IPS DF 19.7 (cell line): ENCODE measurements at regions not wholly inside any gene's neighbourhood (a gene's known extent, or its start where the extent isn't known, plus 50 kb on each side); places are given as distances from the start of the nearest gene placed in this dataset.

ENCODE experiments used
- DNase-seq: peaks from one replicate; pipeline ENCODE4 v3.0.0-alpha.2; 2013; ENCODE audit warnings: low read depth, low spot score

DNA sequence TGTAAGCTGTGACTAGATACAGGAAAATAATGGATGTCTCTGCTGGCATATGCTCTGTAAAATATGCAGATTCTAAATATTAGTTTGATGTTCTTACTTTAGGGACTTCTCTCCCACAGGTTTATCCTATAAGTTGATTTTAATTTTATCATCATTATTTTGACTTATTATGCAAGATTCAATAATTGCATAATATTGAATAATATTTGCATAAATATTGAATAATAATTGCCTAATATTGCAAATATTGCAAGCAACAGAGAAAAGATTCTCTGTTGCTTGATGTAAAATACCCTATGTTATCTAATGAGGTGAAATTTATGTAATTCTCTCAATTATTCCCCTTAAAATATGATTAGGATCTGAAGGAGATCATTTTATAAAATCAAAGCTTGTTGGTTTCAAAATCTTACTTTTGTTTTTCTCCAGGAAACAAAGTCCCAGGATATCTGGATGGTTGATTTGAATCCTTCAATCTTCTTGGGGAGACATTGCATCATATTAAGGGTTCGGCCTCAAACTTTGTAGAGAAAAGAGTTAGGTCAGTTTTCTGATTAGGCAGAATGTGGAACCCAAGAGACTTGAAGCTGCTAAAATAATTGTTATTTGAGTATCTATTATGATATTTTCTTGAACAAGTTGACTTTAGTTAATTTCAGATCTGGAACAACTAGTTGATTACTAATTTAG lies 92.8 kb upstream of the MTPN start:
- no peak for DNase-seq

DNA sequence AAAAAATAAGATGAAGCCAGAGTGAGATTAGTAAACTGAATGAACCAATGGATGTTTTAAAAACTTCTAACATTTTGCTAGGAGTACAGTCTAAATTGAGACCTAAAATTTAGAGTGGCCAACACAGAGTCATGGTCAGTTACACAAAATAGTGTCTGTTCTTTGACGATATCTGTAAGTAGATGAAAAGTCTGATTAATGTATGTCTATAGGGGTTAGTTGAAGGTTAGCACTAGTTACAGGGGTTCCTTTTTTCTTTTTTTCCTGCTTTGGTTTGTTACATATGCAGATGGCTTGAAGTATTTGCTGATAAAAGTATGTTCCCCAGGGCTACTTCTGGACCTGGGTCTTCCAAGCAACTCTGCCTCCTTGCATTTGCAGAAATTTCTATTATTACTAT lies 90.1 kb upstream of the MTPN start:
- DNase-seq: no peak

DNA sequence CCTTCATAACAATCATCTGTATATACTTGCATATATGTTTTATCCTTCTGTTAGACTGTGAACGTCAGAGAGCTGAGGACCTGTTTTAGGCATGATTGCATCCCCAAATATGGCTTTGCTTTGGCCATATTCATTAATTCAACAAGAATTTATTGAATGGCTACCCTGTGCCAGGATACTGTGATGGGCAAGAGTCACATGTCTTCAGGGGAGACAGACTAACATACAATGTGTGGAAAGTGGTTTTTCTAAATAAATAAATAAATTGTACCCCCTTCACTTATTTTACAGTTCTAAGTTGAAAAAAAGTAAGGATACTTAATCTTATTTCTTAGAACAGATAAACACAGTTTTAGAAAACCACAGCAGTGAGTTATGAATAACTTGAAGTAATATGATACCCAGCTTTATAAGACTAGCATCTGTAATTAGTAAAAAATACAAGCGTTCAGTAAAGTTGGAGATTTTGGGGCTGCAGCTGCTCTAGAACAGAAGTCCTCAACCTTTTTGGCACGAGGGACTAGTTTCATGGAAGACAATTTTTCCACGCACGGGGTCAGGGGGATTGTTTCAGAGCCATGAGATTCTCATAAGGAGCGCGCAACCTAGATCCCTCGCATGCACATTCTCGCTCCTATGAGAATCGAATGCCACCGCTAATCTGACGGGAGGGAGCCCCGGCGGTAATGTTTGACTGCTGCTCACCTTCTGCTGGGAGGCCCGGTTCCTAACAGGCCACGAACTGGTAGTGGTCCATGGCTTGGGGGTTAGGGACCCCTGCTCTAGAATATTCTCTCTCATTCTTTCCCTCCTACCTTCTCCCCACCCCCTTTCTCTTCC lies 89.4 kb upstream of the MTPN start:
- DNase-seq: no peak

DNA sequence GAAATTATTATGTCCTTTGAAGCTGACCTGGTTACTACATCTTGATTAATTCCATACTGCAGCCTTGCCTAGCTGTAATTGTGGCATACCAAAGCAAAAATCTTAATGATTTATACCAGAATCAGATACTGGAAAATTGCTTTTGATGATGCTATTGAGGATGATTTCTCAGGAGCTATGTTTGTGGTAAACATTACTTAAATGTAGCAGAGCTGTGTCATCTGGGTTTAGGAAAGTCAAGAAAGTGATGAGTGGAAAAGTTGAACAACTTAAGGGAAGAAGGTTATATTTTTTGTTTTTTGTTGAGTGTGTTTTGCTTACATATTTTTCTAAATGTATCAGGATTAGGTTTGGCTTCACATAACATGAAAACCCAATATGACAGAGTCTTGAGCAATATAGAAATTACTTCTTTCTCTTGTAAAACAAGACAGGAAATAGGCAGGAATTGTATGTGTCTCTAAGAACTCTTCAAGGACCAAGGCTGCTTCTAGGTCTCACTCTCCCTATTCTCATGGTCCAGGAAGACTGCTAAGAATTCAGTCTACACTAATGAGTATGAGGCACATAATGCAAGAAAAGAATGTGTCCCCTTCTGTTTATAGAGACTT lies 87.6 kb upstream of the MTPN start:
- no peak for DNase-seq

DNA sequence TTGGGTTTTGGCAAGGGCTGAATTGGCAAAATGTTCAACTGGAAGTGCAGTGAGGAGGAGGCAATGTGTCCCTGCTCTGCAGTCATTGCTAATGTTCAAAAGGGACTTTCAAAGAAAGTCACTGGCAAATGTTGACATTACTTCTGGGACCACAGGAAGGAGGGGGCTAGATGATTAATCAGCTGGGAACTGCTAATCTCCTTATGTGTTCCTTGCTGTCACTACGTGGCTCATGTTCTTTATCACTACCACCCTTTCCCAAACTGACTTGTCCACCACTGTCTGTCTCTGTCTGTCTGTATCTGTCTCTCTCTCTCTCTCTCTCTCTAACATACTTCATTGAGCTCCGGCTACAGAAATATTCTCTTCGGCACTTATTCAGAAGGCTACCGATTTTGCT lies 86.9 kb upstream of the MTPN start:
- no peak for DNase-seq

DNA sequence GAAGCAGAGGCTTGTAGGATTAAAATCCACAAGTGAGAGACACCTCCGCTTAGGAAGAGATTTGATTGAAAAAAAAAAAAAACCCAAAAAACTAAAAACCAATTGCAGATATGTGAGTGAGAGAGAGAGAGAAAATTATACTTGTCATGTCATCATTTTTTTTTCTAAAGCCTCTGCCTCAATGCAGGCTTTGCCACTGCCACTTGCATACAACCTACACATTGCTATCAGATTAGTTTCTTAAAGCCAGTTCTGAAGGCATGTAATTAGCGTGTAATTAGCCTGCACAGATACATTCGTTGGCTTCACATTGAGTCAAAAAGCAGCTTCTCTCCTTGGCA lies 86.1 kb upstream of the MTPN start:
- no peak for DNase-seq

DNA sequence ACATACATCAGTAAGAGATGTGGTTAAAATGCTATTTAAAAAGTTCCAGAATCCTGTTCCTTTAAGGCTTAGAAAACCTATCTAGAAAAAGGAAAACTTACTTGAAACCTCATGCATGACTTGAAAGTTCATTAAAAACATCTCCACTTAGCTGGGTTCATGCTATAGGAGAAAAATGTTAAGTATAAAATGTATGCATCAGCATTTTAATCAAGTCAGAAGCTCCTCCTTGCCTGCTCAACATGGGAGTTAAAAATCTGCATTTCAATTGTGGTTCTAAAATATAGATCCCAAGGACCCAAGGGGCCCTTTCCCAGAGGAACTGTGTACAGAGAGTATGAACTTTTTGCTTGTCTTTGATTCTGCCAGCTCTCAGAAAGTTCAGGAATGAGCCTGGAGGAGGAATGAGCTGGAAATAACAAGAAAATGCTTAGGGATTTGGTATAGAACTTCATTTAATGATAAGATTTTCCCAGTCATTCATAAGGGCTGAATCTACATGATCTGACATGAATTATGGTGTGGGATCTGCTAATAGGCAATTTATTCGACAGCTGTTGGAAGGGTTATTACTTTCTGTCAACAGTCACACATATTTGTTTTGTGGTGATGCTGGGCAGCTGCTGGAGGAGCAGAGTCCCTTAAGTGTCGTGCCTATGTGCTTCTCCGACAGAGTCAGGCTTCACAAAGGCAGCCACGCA lies 85.6 kb upstream of the MTPN start:
- no peak for DNase-seq

DNA sequence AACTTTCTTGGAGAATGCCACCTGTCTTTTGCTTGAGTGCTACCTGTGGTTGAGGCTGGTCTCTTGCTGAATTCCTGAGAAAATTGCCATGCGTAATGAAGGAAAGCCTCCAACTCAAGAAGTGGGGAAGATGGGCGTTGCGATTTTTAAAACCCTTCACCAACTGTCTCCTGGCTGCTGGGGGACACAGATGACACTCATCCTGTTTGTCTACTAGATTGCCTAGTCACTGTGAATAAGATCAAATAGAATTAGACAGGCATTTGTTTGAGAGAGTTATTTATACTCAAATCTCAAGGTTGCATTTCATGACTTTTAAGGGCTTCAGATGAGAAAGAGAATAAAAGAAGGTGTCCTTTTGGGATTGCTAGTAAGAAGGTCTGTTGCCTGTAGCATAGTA lies 84.3 kb upstream of the MTPN start:
- DNase-seq: no peak

DNA sequence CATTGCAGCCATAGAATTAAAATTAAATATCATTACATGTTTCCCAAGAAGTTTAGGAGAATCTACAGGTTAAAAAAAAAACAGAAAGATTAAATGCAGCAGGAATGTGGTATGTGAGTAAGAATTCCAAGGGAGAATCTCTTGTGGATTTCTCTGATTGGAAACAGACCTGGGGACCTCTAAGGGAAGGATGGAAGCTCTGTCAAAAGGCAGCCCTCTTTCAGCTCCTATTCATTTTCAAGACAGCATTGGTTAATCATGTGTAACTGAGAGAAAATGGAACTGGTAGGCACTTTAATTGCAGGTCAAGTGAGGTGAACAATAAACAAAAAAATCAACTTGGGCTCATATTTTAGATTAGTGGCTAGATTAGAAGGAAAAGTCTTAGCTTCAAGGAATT lies 81.4 kb upstream of the MTPN start:
- DNase-seq: no peak

DNA sequence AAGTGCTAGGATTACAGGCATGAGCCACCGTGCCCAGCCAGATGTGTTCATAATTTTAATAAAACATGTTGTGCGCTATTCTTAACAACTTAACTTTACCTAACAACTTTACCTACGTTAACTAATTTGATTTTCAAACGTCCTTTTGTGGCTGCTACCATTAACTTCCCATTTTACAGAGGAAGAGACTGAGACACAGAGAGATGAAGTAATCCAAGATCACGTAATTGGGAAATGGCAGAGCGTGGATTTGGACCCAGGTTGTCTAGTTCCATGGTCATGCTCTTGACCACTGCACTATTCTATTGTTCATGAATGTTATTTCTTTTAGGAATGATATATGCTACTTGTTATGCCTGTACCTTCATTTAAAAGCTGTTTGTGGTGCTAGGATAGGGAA lies 80.3 kb upstream of the MTPN start:
- DNase-seq: no peak

DNA sequence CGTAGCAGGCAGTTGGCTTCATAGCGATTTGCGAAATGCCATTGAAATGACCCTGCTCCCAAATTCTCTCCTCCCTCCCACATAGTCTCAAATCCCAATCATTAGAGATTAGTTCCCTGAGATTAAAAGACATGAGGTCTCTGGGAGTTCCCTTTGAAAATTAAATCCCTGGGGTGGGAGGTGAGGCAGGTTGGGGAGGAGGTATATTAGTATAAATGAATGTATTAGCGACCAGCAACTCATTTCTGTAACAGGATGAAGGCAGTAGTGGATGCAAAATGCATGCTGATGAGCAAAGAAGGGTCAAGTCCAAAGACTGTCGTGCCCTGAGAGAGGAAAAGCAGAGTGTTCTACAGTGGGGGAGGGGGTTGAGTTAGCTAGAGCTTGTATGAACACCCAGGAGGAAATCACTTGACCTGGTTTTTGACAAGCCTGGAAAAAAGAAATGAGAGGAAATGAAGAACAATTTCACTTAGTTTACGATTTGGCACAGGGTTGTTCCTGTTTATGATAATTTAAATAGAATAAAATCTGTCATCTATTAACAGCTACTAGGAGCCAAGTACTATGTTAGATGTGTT lies 79.6 kb upstream of the MTPN start:
- DNase-seq: no peak

DNA sequence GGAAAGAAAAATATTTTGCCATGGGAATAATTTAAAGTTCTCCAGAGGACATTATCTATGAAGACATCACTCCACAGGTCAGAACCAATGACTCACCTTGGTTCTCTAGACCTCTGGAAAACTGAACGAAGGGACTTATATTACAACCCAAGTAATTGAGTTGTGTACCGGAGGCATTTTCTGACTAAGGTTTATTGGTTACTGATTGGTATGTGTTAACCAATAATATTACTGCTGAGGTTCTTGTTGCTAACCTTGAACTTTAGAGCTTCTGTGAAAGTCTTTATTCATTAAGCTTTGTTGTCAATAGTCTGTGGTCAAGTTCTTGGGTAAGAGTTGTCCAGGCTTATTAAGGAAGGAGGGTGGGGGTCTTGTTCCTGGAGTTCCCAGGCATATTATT lies 78.1 kb upstream of the MTPN start:
- no peak for DNase-seq

DNA sequence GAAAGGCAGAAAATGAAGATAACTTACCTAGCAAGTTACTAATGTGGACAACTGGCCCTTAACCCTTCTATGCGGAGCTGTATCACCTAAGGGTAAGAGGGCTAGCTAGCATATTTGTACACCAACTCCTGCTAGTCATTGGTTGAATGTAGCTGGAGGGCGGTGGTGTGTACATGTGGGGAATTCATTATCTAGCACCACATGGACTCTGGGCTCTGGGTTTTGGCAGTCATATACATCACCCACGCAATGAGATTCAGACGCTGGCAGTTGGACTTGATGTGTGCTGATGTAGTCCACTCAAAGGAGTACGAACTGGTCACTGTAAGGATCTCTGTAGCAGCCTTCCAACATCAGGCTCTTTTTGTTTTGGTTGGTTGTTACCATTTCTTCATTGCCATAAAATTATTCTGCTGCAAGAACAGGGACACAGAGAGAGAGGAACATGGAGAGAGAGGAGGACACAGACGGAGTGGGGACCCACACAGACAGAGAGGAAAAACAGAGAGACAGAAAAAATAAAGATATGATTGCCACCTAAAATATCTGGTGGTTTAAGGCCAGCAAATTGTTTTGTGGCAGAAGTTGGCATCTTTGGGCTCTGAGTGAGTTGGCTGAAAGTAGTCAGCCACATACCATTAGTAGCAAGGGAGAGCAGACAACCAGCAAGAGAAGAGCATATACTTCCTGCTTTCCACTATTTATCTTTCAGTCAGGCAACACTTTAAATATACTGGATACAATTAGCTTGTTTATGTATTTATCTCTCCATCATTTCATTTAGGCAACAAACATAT lies 76.7 kb upstream of the MTPN start:
- no peak for DNase-seq

DNA sequence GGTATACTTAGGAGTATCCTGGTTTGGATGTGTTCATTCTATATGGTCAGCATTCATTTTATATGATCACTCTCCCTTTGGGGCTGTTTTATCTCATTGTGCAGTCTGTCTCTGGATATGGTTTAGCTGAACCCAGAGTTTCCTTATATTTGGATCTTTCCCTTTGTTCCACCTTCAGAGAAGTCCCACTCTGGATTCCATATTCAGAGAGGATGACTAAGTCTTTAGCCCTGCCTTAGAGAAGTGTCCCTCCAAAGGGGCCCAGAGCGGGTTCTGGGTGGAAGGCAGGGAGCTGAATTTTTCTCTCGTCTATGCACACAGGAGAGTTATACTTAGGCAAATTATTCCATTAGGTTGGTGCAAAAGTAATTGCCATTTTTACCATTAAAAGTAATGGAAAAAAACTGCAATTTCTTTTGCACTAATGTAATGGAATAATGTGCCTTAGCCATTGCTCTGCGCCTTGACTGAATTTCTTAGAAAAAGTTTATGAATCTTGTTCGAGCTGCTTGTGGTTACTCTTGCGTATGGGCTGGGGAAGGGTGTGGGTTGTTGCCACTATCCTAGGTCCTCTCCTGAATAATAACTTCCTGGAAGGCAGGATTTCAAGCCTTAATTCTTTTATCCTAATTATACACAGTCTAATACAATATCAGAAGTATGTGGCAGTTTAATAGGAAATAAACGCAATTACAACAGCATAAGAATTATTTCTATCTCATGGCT lies 74.2 kb upstream of the MTPN start:
- DNase-seq: no peak

DNA sequence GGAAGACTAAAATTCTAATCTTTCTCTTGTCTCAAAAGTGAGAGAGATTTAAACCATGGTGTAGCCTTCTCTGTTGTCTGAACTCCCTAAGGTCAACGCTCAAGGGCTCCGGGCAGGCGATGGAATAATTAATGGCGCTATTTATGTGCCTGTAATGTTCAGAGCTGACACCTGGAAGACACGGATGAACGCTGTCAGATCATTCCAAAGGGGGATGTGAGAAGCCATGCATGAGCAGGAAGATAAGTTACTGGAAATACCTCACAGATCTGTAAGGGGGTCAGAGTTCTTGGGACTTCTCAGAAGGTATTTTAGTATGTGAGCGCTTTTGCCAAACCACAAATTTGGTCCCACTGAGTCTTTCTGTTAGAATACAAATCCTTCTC lies 73.3 kb upstream of the MTPN start:
- no peak for DNase-seq

DNA sequence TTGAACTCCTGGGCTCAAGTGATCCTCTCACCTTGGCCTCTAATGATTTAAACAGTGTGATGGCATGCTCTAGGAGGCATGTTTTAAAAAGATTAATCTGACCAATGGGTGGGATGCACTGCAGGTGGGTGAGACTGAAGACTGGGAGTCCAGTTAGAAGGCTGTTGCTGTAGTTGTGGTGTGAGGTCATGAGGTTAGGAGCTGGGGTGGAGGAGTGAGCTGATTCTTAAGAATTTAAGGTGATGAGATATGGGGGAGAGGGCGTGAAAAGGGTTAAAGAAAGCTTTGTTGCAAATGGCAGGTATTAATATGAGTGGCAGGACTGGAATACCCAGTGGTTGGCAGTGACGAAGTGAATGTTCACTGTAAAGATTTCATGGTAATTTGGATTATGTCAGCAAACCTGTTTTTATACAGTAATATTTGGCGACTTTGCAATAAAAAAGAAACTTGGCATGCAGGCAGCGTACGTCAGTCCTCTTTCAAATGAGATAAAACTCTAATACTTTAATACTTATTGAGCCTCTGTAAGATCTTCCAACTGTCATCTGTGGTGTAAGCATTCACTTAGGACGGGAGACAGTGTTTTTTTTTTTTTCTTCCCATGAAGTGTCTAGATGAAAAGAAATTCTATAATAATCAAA lies 72.8 kb upstream of the MTPN start:
- no peak for DNase-seq

DNA sequence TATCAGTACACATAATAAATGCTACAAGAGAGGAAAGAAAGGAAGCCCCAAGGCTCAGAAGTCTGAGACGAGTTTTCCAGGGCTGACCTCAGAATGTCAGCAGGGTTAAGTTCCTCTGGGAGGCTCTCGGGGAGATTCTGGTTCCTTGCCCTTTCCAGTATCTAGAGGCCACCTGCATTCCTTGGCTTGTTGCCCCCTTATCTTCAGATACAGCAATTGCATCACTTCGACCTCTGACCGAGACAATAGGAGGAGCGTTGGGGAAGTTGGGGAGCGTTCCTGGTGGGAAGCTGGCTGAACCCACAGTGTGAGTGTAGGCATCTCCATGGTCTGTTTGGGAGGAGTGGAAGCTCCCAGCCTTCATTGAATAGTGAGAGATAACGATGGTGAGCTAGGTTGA lies 72.0 kb upstream of the MTPN start:
- DNase-seq: no peak

DNA sequence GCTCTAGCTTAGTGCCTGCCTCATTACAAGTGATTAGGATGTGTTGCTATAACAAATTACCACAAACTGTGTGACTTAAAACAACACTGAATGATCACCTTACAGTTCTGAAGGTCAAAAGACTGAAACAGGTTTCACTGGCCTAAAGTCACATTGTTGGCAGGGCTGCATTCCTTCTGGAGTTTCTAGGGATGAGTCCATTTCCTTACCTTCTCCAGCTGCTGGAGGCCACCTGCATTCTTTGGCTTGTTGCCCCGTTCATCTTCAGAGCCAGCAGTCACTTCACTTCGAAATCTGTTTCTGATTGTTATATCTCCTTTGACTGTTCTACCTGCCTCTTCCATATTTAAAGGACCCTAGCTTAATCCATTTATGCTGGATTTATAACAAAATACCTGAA lies 69.4 kb upstream of the MTPN start:
- no peak for DNase-seq

DNA sequence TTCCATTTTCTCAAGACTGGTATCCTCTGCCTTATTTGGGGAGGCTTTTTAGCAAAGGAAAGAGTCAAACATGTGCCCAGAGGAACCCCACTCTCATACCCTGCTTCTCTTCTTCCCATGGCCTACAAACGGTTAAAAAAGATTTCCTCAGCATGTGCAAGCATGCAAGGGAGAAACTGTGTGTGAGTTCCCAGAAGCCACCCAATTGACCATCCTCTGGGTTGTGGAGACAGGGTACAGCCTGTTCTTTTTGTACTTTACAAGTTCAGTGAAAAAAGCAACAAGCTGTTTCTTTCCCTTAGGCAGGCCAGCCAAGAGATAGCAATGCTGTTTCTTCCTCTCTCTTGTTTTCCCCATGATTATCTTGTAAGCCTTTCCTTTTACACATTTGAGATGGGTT lies 68.8 kb upstream of the MTPN start:
- no peak for DNase-seq

DNA sequence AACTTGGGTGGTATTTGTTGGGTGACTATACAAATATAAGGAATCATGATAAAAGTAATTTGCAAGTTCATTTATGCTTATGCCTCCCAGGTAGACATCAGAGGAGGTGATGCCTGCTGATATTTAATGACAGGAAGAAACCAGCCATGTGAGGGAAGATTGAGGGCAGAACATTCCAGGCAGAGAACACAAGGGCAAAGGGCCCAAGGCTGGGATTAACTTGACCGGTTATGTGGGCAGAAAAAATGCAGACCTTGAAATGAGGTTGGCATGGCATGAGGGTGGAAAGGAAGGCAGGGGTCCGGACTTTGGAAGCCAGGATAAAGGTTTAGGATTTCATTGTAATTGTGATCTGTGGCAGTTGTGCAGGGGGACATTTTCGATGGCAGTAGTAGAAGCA lies 68.0 kb upstream of the MTPN start:
- no peak for DNase-seq
